Left ventricle myocardium inferior (tissue), 1 donor: ENCODE measurements at regions not wholly inside any gene's neighbourhood (a gene's known extent, or its start where the extent isn't known, plus 50 kb on each side); places are given as distances from the start of the nearest gene placed in this dataset.
A peak's percentile ranks its signal among the peaks of the same experiment; 100 is the strongest.

Experiments used
- DNase-seq: peaks from one replicate; pipeline ENCODE4 v3.0.0-alpha.2; 2020
- H3K27ac ChIP-seq: fragments of 200-600 bp; replicated peaks from 2 replicates; pipeline ENCODE4 v1.8.0; 2021
- H3K27me3 ChIP-seq: fragments of 200-600 bp; 2 replicates; pipeline ENCODE4 v1.8.0; 2021; ENCODE audit warnings: low read depth
- H3K36me3 ChIP-seq: fragments of 200-600 bp; 2 replicates; pipeline ENCODE4 v1.8.0; 2021
- H3K4me1 ChIP-seq: fragments of 200-600 bp; 2 replicates; pipeline ENCODE4 v1.8.0; 2021
- H3K4me3 ChIP-seq: fragments of 200-600 bp; 2 replicates; pipeline ENCODE4 v1.8.0; 2021; ENCODE audit warnings: mild to moderate bottlenecking, moderate library complexity
- H3K9me3 ChIP-seq: fragments of 200-600 bp; replicated peaks from 2 replicates; pipeline ENCODE4 v1.8.0; 2021
- CTCF ChIP-seq: fragments of 200-600 bp; IDR thresholded peaks from 2 replicates; pipeline ENCODE4 v1.8.0; 2021; ENCODE audit warnings: antibody characterized with exemption, mild to moderate bottlenecking, borderline replicate concordance
- intact Hi-C: fragments of 100-400 bp; cut with micrococcal nuclease; formaldehyde crosslinking; loops from one replicate; pipeline ENCODE4 v1.11.0; 2022
- donor health status: DM: no; HTN: yes; CAD: no; lungs with severe emphysema.

- Histone ChIP-seq H3K27ac (no peak overlapping the region), H3K36me3 (no peaks in the 10 kb centered on the region), H3K4me3 (no peak overlapping the region), H3K4me1 (peaks cover 22% of the 10 kb centered on the region), H3K9me3 (no peaks in the 10 kb centered on the region), H3K27me3 (peaks cover 54% of the 10 kb centered on the region)
- no peak for DNase-seq
- TF ChIP-seq CTCF, result no peak
- intact Hi-C loops, result no loop called here
These were observed 51.6 kb upstream of the MGMT start for GRCh38 chr10:129415215-129416140.

- Histone ChIP-seq H3K36me3 (no peaks in the 10 kb centered on the region), H3K27me3 (peaks cover 54% of the 10 kb centered on the region), H3K4me1 (peaks cover 19% of the 10 kb centered on the region), H3K9me3 (no peaks in the 10 kb centered on the region), H3K4me3 (no peak overlapping the region), H3K27ac (no peak overlapping the region)
- no peak for DNase-seq
- intact Hi-C loops, result no loop called here
- TF ChIP-seq CTCF, result no peak
These were observed 50.9 kb upstream of the MGMT start for GRCh38 chr10:129416155-129416554.

- H3K27ac ChIP-seq, result peak overlapping the region; percentile 57
- intact Hi-C loops, result no loop called here
- peaks cover 16% of the 10 kb centered on the region for H3K4me1 ChIP-seq
These were observed 49.9 kb upstream of the MGMT start for GRCh38 chr10:129416956-129417765.

More at GRCh38 chr10:129416956-129417765, 49.9 kb upstream of the MGMT start:
- Histone ChIP-seq H3K27me3 (peaks cover 54% of the 10 kb centered on the region), H3K4me3 (no peak overlapping the region), H3K36me3 (no peaks in the 10 kb centered on the region), H3K9me3 (no peaks in the 10 kb centered on the region)
- no peak for DNase-seq
- TF ChIP-seq CTCF, result no peak
